H9 (cell line): ENCODE measurements at regions not wholly inside any gene's neighbourhood (a gene's known extent, or its start where the extent isn't known, plus 50 kb on each side); places are given as distances from the start of the nearest gene placed in this dataset.

Experiments used
- DNase-seq: peaks from one replicate; pipeline ENCODE4 v3.0.0-alpha.2; 2017
- H2AFZ ChIP-seq: one replicate; pipeline ENCODE4 v1.6.1; 2013; ENCODE audit warnings: mild to moderate bottlenecking, low read length, control low read depth, moderate library complexity
- H2AK5ac ChIP-seq: 2 replicates; pipeline ENCODE4 v1.6.1; 2013; ENCODE audit warnings: low read length, control low read depth, mixed read lengths; ENCODE audit not compliant: insufficient read length
- H2BK120ac ChIP-seq: one replicate; pipeline ENCODE4 v1.6.1; 2013; ENCODE audit warnings: low read depth, mild to moderate bottlenecking, low read length, control low read depth, inconsistent platforms; ENCODE audit not compliant: poor library complexity, severe bottlenecking
- H2BK12ac ChIP-seq: 2 replicates; pipeline ENCODE4 v1.6.1; 2013; ENCODE audit warnings: low read length, control low read depth, mixed read lengths, low read depth; ENCODE audit not compliant: insufficient read length
- H2BK15ac ChIP-seq: 2 replicates; pipeline ENCODE4 v1.6.1; 2013; ENCODE audit warnings: low read depth, low read length, control low read depth
- H2BK20ac ChIP-seq: one replicate; pipeline ENCODE4 v1.6.1; 2013; ENCODE audit warnings: low read depth, mild to moderate bottlenecking, low read length, control low read depth, inconsistent platforms; ENCODE audit not compliant: poor library complexity, severe bottlenecking
- H2BK5ac ChIP-seq: 2 replicates; pipeline ENCODE4 v1.6.1; 2013; ENCODE audit warnings: low read length, control low read depth, mixed read lengths; ENCODE audit not compliant: insufficient read length
- H3K14ac ChIP-seq: 2 replicates; pipeline ENCODE4 v1.6.1; 2013; ENCODE audit warnings: low read length, control low read depth; ENCODE audit not compliant: insufficient read depth
- H3K18ac ChIP-seq: 2 replicates; pipeline ENCODE4 v1.6.1; 2013; ENCODE audit warnings: low read depth, mild to moderate bottlenecking, mixed read lengths, low read length, control low read depth; ENCODE audit not compliant: insufficient read length
- H3K23ac ChIP-seq: 2 replicates; pipeline ENCODE4 v1.6.1; 2013; ENCODE audit warnings: low read length, control low read depth, mixed read lengths, low read depth; ENCODE audit not compliant: insufficient read length
- H3K23me2 ChIP-seq: 2 replicates; pipeline ENCODE4 v1.6.1; 2013; ENCODE audit warnings: low read depth, mild to moderate bottlenecking, mixed read lengths, low read length, control low read depth; ENCODE audit not compliant: insufficient read length, poor library complexity, severe bottlenecking
- H3K27ac ChIP-seq: 2 replicates; pipeline ENCODE4 v1.5.1; 2013; ENCODE audit warnings: low read length, control low read depth, mixed read lengths, low read depth; ENCODE audit not compliant: insufficient read length
- H3K27me3 ChIP-seq: 2 replicates; pipeline ENCODE4 v1.6.1; 2013; ENCODE audit warnings: low read length, control low read depth, inconsistent platforms; ENCODE audit not compliant: insufficient read depth
- H3K4ac ChIP-seq: 2 replicates; pipeline ENCODE4 v1.6.1; 2013; ENCODE audit warnings: low read depth, mild to moderate bottlenecking, control low read depth, inconsistent platforms, low read length, moderate library complexity
- H3K4me1 ChIP-seq: 2 replicates; pipeline ENCODE4 v1.6.1; 2013; ENCODE audit warnings: low read length, control low read depth, inconsistent platforms; ENCODE audit not compliant: insufficient read depth
- H3K4me2 ChIP-seq: 2 replicates; pipeline ENCODE4 v1.6.1; 2013; ENCODE audit warnings: low read length, control low read depth, mixed read lengths; ENCODE audit not compliant: insufficient read length, insufficient read depth
- H3K56ac ChIP-seq: 2 replicates; pipeline ENCODE4 v1.6.1; 2013; ENCODE audit warnings: low read depth, mild to moderate bottlenecking, mixed read lengths, low read length, control low read depth; ENCODE audit not compliant: insufficient read length
- H3K79me1 ChIP-seq: 2 replicates; pipeline ENCODE4 v1.6.1; 2013; ENCODE audit warnings: low read depth, mild to moderate bottlenecking, moderate library complexity, low read length, control low read depth, inconsistent platforms; ENCODE audit not compliant: insufficient read depth, poor library complexity, severe bottlenecking
- H3K79me2 ChIP-seq: 2 replicates; pipeline ENCODE4 v1.6.1; 2013; ENCODE audit warnings: low read length, control low read depth, inconsistent platforms; ENCODE audit not compliant: insufficient read depth
- H3K9ac ChIP-seq: 2 replicates; pipeline ENCODE4 v1.6.1; 2013; ENCODE audit warnings: low read length, control low read depth, mixed read lengths; ENCODE audit not compliant: insufficient read length; ENCODE audit errors: extremely low read depth
- H3K9me3 ChIP-seq: one replicate; pipeline ENCODE4 v1.6.1; 2013; ENCODE audit warnings: low read depth, low read length, inconsistent platforms; ENCODE audit not compliant: control insufficient read depth
- H3T11ph ChIP-seq: one replicate; pipeline ENCODE4 v1.6.1; 2013; ENCODE audit warnings: mild to moderate bottlenecking, low read length, control low read depth, inconsistent platforms
- H4K20me1 ChIP-seq: one replicate; pipeline ENCODE4 v1.6.1; 2013; ENCODE audit not compliant: control insufficient read depth, insufficient read length, insufficient read depth
- H4K5ac ChIP-seq: 2 replicates; pipeline ENCODE4 v1.6.1; 2013; ENCODE audit warnings: low read depth, mild to moderate bottlenecking, mixed read lengths, low read length, control low read depth; ENCODE audit not compliant: insufficient read length
- H4K8ac ChIP-seq: replicated peaks from 2 replicates; pipeline ENCODE4 v1.6.1; 2013; ENCODE audit warnings: low read length, control low read depth, mixed read lengths, low read depth; ENCODE audit not compliant: insufficient read length
- H4K91ac ChIP-seq: 2 replicates; pipeline ENCODE4 v1.6.1; 2013; ENCODE audit warnings: low read depth, mild to moderate bottlenecking, moderate library complexity, mixed read lengths, low read length, control low read depth; ENCODE audit not compliant: insufficient read length
- H3K27ac Mint-ChIP-seq, 3 experiments: 2 replicates in 2 of 3; 3 replicates in 1 of 3; pipeline ENCODE4 v1.8.0; 2020 to 2021; ENCODE audit warnings: mixed read lengths in 3 of 3, mild to moderate bottlenecking in 1 of 3, moderate library complexity in 1 of 3
- H3K27me3 Mint-ChIP-seq: 2 replicates; pipeline ENCODE4 v1.8.0; 2021; ENCODE audit warnings: low read depth, mild to moderate bottlenecking, moderate library complexity, mixed read lengths
- H3K36me3 Mint-ChIP-seq, 3 experiments: 2 replicates in 2 of 3; 3 replicates in 1 of 3; pipeline ENCODE4 v1.8.0; 2020 to 2021; ENCODE audit warnings: low read depth in 3 of 3, mixed read lengths in 3 of 3; ENCODE audit not compliant: insufficient read depth in 1 of 3
- H3K4me1 Mint-ChIP-seq, 2 experiments: 2 replicates each; pipeline ENCODE4 v1.8.0; 2020; ENCODE audit warnings: mixed read lengths in 2 of 2
- H3K4me3 Mint-ChIP-seq, 2 experiments: 2 replicates in 1 of 2; 3 replicates in 1 of 2; pipeline ENCODE4 v1.8.0; 2020 to 2021; ENCODE audit warnings: mild to moderate bottlenecking in 2 of 2, mixed read lengths in 2 of 2, moderate library complexity in 1 of 2
- H3K9me3 Mint-ChIP-seq, 2 experiments: 2 replicates in 1 of 2; 3 replicates in 1 of 2; pipeline ENCODE4 v1.8.0; 2020; ENCODE audit warnings: mild to moderate bottlenecking in 2 of 2, mixed read lengths in 2 of 2, moderate library complexity in 1 of 2
- CTCF ChIP-seq: fragments of 200-600 bp; sonication (generic); conservative IDR thresholded peaks from 3 replicates; pipeline ENCODE4 v1.8.0; 2021; ENCODE audit warnings: antibody characterized with exemption, mild to moderate bottlenecking
- WGBS: extraction: QIAGEN DNeasy Blood & Tissue Kit; methylation state at CpG from one replicate; pipeline ENCODE4 v1.1.7; 2013; ENCODE audit warnings: missing lambda C conversion rate, low lambda C conversion rate, mixed read lengths; ENCODE audit not compliant: insufficient read length; ENCODE audit errors: extremely low coverage; 5-methylcytosine and 5-hydroxymethylcytosine counted together

GRCh38 chr17:14719942-14720341 lies 419.1 kb downstream of the HS3ST3B1 start:
- Histone ChIP-seq H4K8ac (no peak overlapping the region), H4K91ac (no peak overlapping the region), H3K23ac (no peak overlapping the region), H4K5ac (no peak overlapping the region), H3K79me2 (no peaks in the 10 kb centered on the region), H3K23me2 (no peaks in the 10 kb centered on the region), H2BK15ac (no peak overlapping the region), H3T11ph (no peak overlapping the region), H3K27ac (no peak overlapping the region), H2BK20ac (no peak overlapping the region), H2BK120ac (no peak overlapping the region), H2BK12ac (no peak overlapping the region), H3K9ac (no peak overlapping the region), H2AK5ac (no peak overlapping the region), H3K56ac (no peak overlapping the region), H3K9me3 (no peaks in the 10 kb centered on the region), H3K18ac (no peak overlapping the region), H3K79me1 (no peaks in the 10 kb centered on the region), H2AFZ (no peak overlapping the region), H3K4me2 (no peak overlapping the region), H4K20me1 (no peaks in the 10 kb centered on the region), H3K27me3 (no peaks in the 10 kb centered on the region), H2BK5ac (no peak overlapping the region), H3K14ac (no peak overlapping the region), H3K4ac (no peak overlapping the region), H3K4me1 (no peaks in the 10 kb centered on the region)
- no peak for TF ChIP-seq CTCF
- Mint-ChIP-seq H3K27me3 (no peaks in the 10 kb centered on the region; the same call in 1 of the 2 replicates), H3K36me3 (peaks cover 2 to 4% (median 4%) of the 10 kb centered on the region in 3 experiments; a peak in 3 of 7 replicates), H3K9me3 (peaks cover 9 to 11% of the 10 kb centered on the region in 2 experiments), H3K4me1 (no peaks in the 10 kb centered on the region), H3K27ac (no peak overlapping the region), H3K4me3 (no peak overlapping the region)
- WGBS = no CpG with 5 or more reads among the region's 3 CpGs
- no peak for DNase-seq
